ENCODE measurements at regions not wholly inside any gene's neighbourhood (a gene's known extent, or its start where the extent isn't known, plus 50 kb on each side); places are given as distances from the start of the nearest gene placed in this dataset.
A peak's percentile ranks its signal among the peaks of the same experiment; 100 is the strongest.

DNA sequence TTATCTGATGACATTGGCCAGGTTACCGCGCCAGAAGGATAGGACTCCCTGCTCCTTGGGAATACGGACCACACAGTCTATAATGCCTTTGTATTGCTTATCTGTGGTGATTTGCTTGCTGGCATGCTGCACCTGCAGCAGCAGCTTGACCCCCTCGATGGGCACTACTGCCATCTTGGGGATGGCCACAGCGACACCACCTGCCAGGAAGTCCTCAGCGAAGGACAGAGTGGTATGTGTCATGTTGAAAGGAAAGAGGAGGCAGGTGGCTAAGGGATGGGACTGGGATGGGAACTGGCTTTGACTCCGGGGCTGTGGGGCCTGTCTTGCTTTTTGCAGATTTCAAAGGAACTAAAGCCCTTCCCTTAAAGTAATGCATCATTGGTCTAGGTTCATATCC, 50.3 kb upstream of the ACO1 start:
- TF ChIP-seq, protein P1, sequence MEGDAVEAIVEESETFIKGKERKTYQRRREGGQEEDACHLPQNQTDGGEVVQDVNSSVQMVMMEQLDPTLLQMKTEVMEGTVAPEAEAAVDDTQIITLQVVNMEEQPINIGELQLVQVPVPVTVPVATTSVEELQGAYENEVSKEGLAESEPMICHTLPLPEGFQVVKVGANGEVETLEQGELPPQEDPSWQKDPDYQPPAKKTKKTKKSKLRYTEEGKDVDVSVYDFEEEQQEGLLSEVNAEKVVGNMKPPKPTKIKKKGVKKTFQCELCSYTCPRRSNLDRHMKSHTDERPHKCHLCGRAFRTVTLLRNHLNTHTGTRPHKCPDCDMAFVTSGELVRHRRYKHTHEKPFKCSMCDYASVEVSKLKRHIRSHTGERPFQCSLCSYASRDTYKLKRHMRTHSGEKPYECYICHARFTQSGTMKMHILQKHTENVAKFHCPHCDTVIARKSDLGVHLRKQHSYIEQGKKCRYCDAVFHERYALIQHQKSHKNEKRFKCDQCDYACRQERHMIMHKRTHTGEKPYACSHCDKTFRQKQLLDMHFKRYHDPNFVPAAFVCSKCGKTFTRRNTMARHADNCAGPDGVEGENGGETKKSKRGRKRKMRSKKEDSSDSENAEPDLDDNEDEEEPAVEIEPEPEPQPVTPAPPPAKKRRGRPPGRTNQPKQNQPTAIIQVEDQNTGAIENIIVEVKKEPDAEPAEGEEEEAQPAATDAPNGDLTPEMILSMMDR (IDR thresholded peaks at IDR 0.05 in 2 of 3, conservative IDR thresholded peaks at IDR 0.05 in 1 of 3; ENCODE audit: borderline replicate concordance in 1 of 3, insufficient read depth in 1 of 3, low read depth in 2 of 3, low read length in 2 of 3), result peak in 1 of 3 experiments; percentile 15; a peak in 1 of 6 replicates
- TF ChIP-seq, protein P2, sequence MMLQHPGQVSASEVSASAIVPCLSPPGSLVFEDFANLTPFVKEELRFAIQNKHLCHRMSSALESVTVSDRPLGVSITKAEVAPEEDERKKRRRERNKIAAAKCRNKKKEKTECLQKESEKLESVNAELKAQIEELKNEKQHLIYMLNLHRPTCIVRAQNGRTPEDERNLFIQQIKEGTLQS (IDR thresholded peaks at IDR 0.05), result no peak
- TF ChIP-seq ZNF274 (IDR thresholded peaks at IDR 0.05; ENCODE audit: low read depth, low read length) (no peak), POLR2A (IDR thresholded peaks at IDR 0.05; ENCODE audit: borderline replicate concordance, extremely low read depth, insufficient read depth, insufficient read length) (no peak), EZH2phosphoT487 (IDR thresholded peaks at IDR 0.05; ENCODE audit: borderline replicate concordance) (no peak), EZH2 (IDR thresholded peaks at IDR 0.05) (no peak), POLR2AphosphoS5 (IDR thresholded peaks at IDR 0.05; ENCODE audit: low read depth, low read length) (no peak)
- TF ChIP-seq, protein P3, sequence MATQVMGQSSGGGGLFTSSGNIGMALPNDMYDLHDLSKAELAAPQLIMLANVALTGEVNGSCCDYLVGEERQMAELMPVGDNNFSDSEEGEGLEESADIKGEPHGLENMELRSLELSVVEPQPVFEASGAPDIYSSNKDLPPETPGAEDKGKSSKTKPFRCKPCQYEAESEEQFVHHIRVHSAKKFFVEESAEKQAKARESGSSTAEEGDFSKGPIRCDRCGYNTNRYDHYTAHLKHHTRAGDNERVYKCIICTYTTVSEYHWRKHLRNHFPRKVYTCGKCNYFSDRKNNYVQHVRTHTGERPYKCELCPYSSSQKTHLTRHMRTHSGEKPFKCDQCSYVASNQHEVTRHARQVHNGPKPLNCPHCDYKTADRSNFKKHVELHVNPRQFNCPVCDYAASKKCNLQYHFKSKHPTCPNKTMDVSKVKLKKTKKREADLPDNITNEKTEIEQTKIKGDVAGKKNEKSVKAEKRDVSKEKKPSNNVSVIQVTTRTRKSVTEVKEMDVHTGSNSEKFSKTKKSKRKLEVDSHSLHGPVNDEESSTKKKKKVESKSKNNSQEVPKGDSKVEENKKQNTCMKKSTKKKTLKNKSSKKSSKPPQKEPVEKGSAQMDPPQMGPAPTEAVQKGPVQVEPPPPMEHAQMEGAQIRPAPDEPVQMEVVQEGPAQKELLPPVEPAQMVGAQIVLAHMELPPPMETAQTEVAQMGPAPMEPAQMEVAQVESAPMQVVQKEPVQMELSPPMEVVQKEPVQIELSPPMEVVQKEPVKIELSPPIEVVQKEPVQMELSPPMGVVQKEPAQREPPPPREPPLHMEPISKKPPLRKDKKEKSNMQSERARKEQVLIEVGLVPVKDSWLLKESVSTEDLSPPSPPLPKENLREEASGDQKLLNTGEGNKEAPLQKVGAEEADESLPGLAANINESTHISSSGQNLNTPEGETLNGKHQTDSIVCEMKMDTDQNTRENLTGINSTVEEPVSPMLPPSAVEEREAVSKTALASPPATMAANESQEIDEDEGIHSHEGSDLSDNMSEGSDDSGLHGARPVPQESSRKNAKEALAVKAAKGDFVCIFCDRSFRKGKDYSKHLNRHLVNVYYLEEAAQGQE (IDR thresholded peaks at IDR 0.05; ENCODE audit: low read depth), result no peak
